ENCODE measurements at regions not wholly inside any gene's neighbourhood (a gene's known extent, or its start where the extent isn't known, plus 50 kb on each side); places are given as distances from the start of the nearest gene placed in this dataset.

- Histone ChIP-seq H3K4me1 (ENCODE audit: control insufficient read depth in 2 of 3, insufficient read depth in 2 of 3, low read depth in 1 of 3, low read length in 3 of 3) (no peaks in the 10 kb centered on the region), H3K36me3 (ENCODE audit: control insufficient read depth in 2 of 3, insufficient read depth in 3 of 3, low read length in 3 of 3) (no peaks in the 10 kb centered on the region), H3K27ac (ENCODE audit: low read depth in 2 of 2, low read length in 2 of 2) (no peak overlapping the region), H3K4me3 (ENCODE audit: low read length in 3 of 3) (no peak overlapping the region), H3K9ac (ENCODE audit: low read length in 3 of 3) (no peak overlapping the region), H3K9me3 (ENCODE audit: control insufficient read depth in 2 of 3, insufficient read depth in 1 of 3, low read length in 3 of 3) (no peaks in the 10 kb centered on the region), H3K27me3 (ENCODE audit: control insufficient read depth, insufficient read depth, low read length) (no peaks in the 10 kb centered on the region)
- FAIRE-seq = no peak
- no peak for TF ChIP-seq CTCF (IDR thresholded peaks at IDR 0.05; ENCODE audit: borderline replicate concordance, extremely low read depth, insufficient read depth)
- intact Hi-C loops (cut with DNase I) = no loop called here
- DNase-seq = no peak
Observed at GRCh38 chr1:194515916-194516315, 1329.5 kb upstream of the B3GALT2 start.

GRCh38 chr1:194512957-194513356 is 1326.5 kb upstream of the B3GALT2 start:
- no peaks in the 10 kb centered on the region for H3K4me1 ChIP-seq (ENCODE audit: control insufficient read depth in 2 of 3, insufficient read depth in 2 of 3, low read depth in 1 of 3, low read length in 3 of 3)
- H3K9ac ChIP-seq (ENCODE audit: low read length in 3 of 3) = no peak overlapping the region
- intact Hi-C loops (cut with DNase I) = no loop called here
- no peak for TF ChIP-seq CTCF (IDR thresholded peaks at IDR 0.05; ENCODE audit: borderline replicate concordance, extremely low read depth, insufficient read depth)
- H3K27ac ChIP-seq (ENCODE audit: low read depth in 2 of 2, low read length in 2 of 2) = no peak overlapping the region
- no peaks in the 10 kb centered on the region for H3K9me3 ChIP-seq (ENCODE audit: control insufficient read depth in 2 of 3, insufficient read depth in 1 of 3, low read length in 3 of 3)
- FAIRE-seq (no peak), DNase-seq (peak in 1 of 5 donors; percentile 5)
- H3K27me3 ChIP-seq (ENCODE audit: control insufficient read depth, insufficient read depth, low read length) = no peaks in the 10 kb centered on the region
- H3K4me3 ChIP-seq (ENCODE audit: low read length in 3 of 3) = no peak overlapping the region
- H3K36me3 ChIP-seq (ENCODE audit: control insufficient read depth in 2 of 3, insufficient read depth in 3 of 3, low read length in 3 of 3) = no peaks in the 10 kb centered on the region

DNA sequence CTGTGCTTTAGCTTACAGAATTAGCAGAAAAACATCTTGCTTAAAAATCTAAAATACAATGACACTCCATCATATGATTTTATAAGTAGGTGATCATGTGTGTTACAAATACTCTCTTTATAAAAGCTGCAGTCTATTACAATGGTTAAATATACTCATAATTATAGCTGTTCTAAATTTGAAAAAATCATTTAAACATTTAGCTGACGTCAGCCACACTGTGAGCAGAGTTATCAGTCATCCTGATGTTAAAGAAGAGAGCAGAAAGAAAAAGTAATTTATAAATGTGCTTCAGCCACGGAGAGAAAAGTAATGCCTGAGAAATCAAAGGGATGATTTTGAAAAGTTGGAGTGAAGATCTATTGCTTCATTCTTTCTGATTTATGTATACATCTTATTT is 1325.9 kb upstream of the B3GALT2 start:
- DNase-seq = no peak
- no peaks in the 10 kb centered on the region for H3K36me3 ChIP-seq (ENCODE audit: control insufficient read depth in 2 of 3, insufficient read depth in 3 of 3, low read length in 3 of 3)
- intact Hi-C loops (cut with DNase I) = no loop called here
- no peak overlapping the region for H3K4me3 ChIP-seq (ENCODE audit: low read length in 3 of 3)
- H3K27ac ChIP-seq (ENCODE audit: low read depth in 2 of 2, low read length in 2 of 2) = no peak overlapping the region
- H3K9ac ChIP-seq (ENCODE audit: low read length in 3 of 3) = no peak overlapping the region
- no peaks in the 10 kb centered on the region for H3K9me3 ChIP-seq (ENCODE audit: control insufficient read depth in 2 of 3, insufficient read depth in 1 of 3, low read length in 3 of 3)
- no peak for TF ChIP-seq CTCF (IDR thresholded peaks at IDR 0.05; ENCODE audit: borderline replicate concordance, extremely low read depth, insufficient read depth)
- H3K4me1 ChIP-seq (ENCODE audit: control insufficient read depth in 2 of 3, insufficient read depth in 2 of 3, low read depth in 1 of 3, low read length in 3 of 3) = no peaks in the 10 kb centered on the region
- no peak for FAIRE-seq
- no peaks in the 10 kb centered on the region for H3K27me3 ChIP-seq (ENCODE audit: control insufficient read depth, insufficient read depth, low read length)

GRCh38 chr1:194503209-194503608 is 1316.8 kb upstream of the B3GALT2 start:
- Histone ChIP-seq H3K9me3 (ENCODE audit: control insufficient read depth in 2 of 3, insufficient read depth in 1 of 3, low read length in 3 of 3) (no peaks in the 10 kb centered on the region), H3K9ac (ENCODE audit: low read length in 3 of 3) (no peak overlapping the region), H3K4me3 (ENCODE audit: low read length in 3 of 3) (no peak overlapping the region), H3K4me1 (ENCODE audit: control insufficient read depth in 2 of 3, insufficient read depth in 2 of 3, low read depth in 1 of 3, low read length in 3 of 3) (no peaks in the 10 kb centered on the region), H3K36me3 (ENCODE audit: control insufficient read depth in 2 of 3, insufficient read depth in 3 of 3, low read length in 3 of 3) (no peaks in the 10 kb centered on the region), H3K27me3 (ENCODE audit: control insufficient read depth, insufficient read depth, low read length) (no peaks in the 10 kb centered on the region), H3K27ac (ENCODE audit: low read depth in 2 of 2, low read length in 2 of 2) (no peak overlapping the region)
- FAIRE-seq (no peak), DNase-seq (no peak)
- intact Hi-C loops (cut with DNase I) = no loop called here
- TF ChIP-seq CTCF (IDR thresholded peaks at IDR 0.05; ENCODE audit: borderline replicate concordance, extremely low read depth, insufficient read depth) = no peak

Measured in kidney (tissue), 13 donors.